Adrenal gland (tissue), 5 donors: ENCODE measurements at regions not wholly inside any gene's neighbourhood (a gene's known extent, or its start where the extent isn't known, plus 50 kb on each side); places are given as distances from the start of the nearest gene placed in this dataset.
"Not testable (repeated sequence)": the region's sequence is repeated elsewhere in the genome, so short reads cannot be mapped to it uniquely, and the experiment has no call there.

Experiments
- CTCF ChIP-seq, 6 experiments: fragments of 450-650 bp in 4 of 6; fragments of 200-600 bp in 2 of 6; sonication (generic) in 1 of 6; IDR thresholded peaks; 1 replicate in 5 of 6; 2 replicates in 1 of 6; pipeline versions ENCODE4 v1.5.1 to v1.8.0; 2016 to 2021; ENCODE audit warnings: antibody characterized with exemption in 6 of 6, mild to moderate bottlenecking in 2 of 6, moderate library complexity in 1 of 6
- POLR2A ChIP-seq, 2 donors: fragments of 450-650 bp; IDR thresholded peaks; one replicate each; pipeline ENCODE4 v1.6.1; 2017; ENCODE audit warnings: antibody characterized with exemption in 2 of 2, mild to moderate bottlenecking in 2 of 2, moderate library complexity in 1 of 2
- donor health status: DM: no; HTN: no; CAD: no.

- TF ChIP-seq CTCF, POLR2A (IDR thresholded peaks at IDR 0.05): not testable (repeated sequence)
Observed at GRCh38 chr9:65465246-65465895, 180.4 kb upstream of the FOXD4L5 start.
